PC-3 (cell line): ENCODE measurements at regions not wholly inside any gene's neighbourhood (a gene's known extent, or its start where the extent isn't known, plus 50 kb on each side); places are given as distances from the start of the nearest gene placed in this dataset.
"Not testable (repeated sequence)": the region's sequence is repeated elsewhere in the genome, so short reads cannot be mapped to it uniquely, and the experiment has no call there.

Experiments used
- ATAC-seq: fragments of 200-7000 bp; cut with Tn5 transposase; 2 replicates; pipeline ENCODE4 v1.9.1; 2020; ENCODE audit warnings: mild to moderate bottlenecking, moderate library complexity
- BruUV-seq: library from RNA; stranded (reverse); fragments of 400-500 nt; replicated peaks from 2 replicates; lab custom pipeline; 2021; lab: Mats Ljungman, UMichigan
- CTCF ChIA-PET: fragments of 300-600 bp; sonication (Branson Sonifier 250); formaldehyde crosslinking; loops from one replicate; lab custom pipeline; 2022; ENCODE audit warnings: antibody characterized with exemption; lab: Charles Lee
- POLR2A ChIA-PET: fragments of 300-600 bp; sonication (Branson Sonifier 250); formaldehyde crosslinking; loops from one replicate; lab custom pipeline; 2022; ENCODE audit warnings: antibody characterized with exemption; ENCODE audit not compliant: unreplicated experiment; lab: Charles Lee
- DNase-seq: peaks from one replicate; pipeline ENCODE4 v3.0.0-alpha.2; 2015
- H2AFZ ChIP-seq: fragments of 300-600 bp; sonication (generic); 2 replicates; pipeline ENCODE4 v1.6.0; 2016; ENCODE audit warnings: antibody characterized with exemption, low read length
- H3F3A ChIP-seq: fragments of 300-600 bp; sonication (generic); one replicate; pipeline ENCODE4 v1.6.0; 2017; ENCODE audit warnings: antibody characterized with exemption, low read length, control low read depth, mild to moderate bottlenecking; ENCODE audit not compliant: unreplicated experiment
- H3K27ac ChIP-seq: fragments of 300-600 bp; sonication (generic); 2 replicates; pipeline ENCODE4 v1.5.1; 2016; ENCODE audit warnings: mild to moderate bottlenecking, low read length
- H3K27me3 ChIP-seq: fragments of 300-600 bp; sonication (generic); 2 replicates; pipeline ENCODE4 v1.6.1; 2016; ENCODE audit warnings: low read length, mixed read lengths
- H3K36me3 ChIP-seq: fragments of 300-600 bp; sonication (generic); 2 replicates; pipeline ENCODE4 v1.6.1; 2016; ENCODE audit warnings: low read depth, mixed run types, low read length, mixed read lengths
- H3K4me1 ChIP-seq: fragments of 300-600 bp; sonication (generic); 2 replicates; pipeline ENCODE4 v1.5.1; 2016; ENCODE audit warnings: low read length; ENCODE audit not compliant: insufficient read depth
- H3K4me2 ChIP-seq: fragments of 300-600 bp; sonication (generic); 2 replicates; pipeline ENCODE4 v1.6.0; 2016; ENCODE audit warnings: low read length
- H3K4me3 ChIP-seq: fragments of 300-600 bp; sonication (generic); 2 replicates; pipeline ENCODE4 v1.5.1; 2016; ENCODE audit warnings: mild to moderate bottlenecking, low read length, mixed read lengths
- H3K79me2 ChIP-seq: fragments of 300-600 bp; sonication (generic); 2 replicates; pipeline ENCODE4 v1.6.1; 2017; ENCODE audit warnings: low read length, mixed read lengths
- H3K9ac ChIP-seq: fragments of 300-600 bp; sonication (generic); 2 replicates; pipeline ENCODE4 v1.6.0; 2016; ENCODE audit warnings: mild to moderate bottlenecking, low read length
- H3K9me2 ChIP-seq: fragments of 300-600 bp; sonication (generic); replicated peaks from 2 replicates; pipeline ENCODE4 v1.6.1; 2016; ENCODE audit warnings: mixed run types, low read length, mixed read lengths
- H3K9me3 ChIP-seq: fragments of 300-600 bp; sonication (generic); 2 replicates; pipeline ENCODE4 v1.6.1; 2016; ENCODE audit warnings: low read length, mixed read lengths
- H4K20me1 ChIP-seq: fragments of 300-600 bp; sonication (generic); 2 replicates; pipeline ENCODE4 v1.6.1; 2016; ENCODE audit warnings: low read length, mixed read lengths
- CTCF ChIP-seq: fragments of 300-600 bp; sonication (generic); conservative IDR thresholded peaks from 2 replicates; pipeline ENCODE4 v1.5.1; 2017; ENCODE audit warnings: antibody characterized with exemption, low read depth, mild to moderate bottlenecking, low read length
- EZH2 ChIP-seq: fragments of 300-600 bp; sonication (generic); IDR thresholded peaks from one replicate; pipeline ENCODE4 v1.6.1; 2017; ENCODE audit warnings: antibody characterized with exemption, mild to moderate bottlenecking, low read length; ENCODE audit not compliant: unreplicated experiment
- EZH2phosphoT487 ChIP-seq: fragments of 300-600 bp; sonication (generic); IDR thresholded peaks from 2 replicates; pipeline ENCODE4 v1.6.1; 2018; ENCODE audit warnings: mild to moderate bottlenecking, antibody characterized with exemption, low read length, borderline replicate concordance
- intact Hi-C: fragments of 100-400 bp; cut with micrococcal nuclease; formaldehyde crosslinking; loops from 2 replicates; pipeline ENCODE4 v1.9.0; 2023

GRCh38 chr5:88021141-88021540, 247.5 kb downstream of the TMEM161B start:
- H3K27ac ChIP-seq: no peak overlapping the region
- H3K9me3 ChIP-seq: no peaks in the 10 kb centered on the region
- no peak overlapping the region for H2AFZ ChIP-seq
- H3K4me3 ChIP-seq: no peak overlapping the region
- no peak overlapping the region for H3K9ac ChIP-seq
- H3K9me2 ChIP-seq: no peaks in the 10 kb centered on the region
- TF ChIP-seq CTCF: peak; percentile 15; the same call in 1 of the 2 replicates
- no peak for TF ChIP-seq EZH2
- H3K79me2 ChIP-seq: no peaks in the 10 kb centered on the region
- no peaks in the 10 kb centered on the region for H3F3A ChIP-seq
- H3K36me3 ChIP-seq: no peaks in the 10 kb centered on the region
- H3K27me3 ChIP-seq: no peaks in the 10 kb centered on the region
- H3K4me2 ChIP-seq: no peak overlapping the region
- no peaks in the 10 kb centered on the region for H4K20me1 ChIP-seq
- ChIA-PET CTCF (no interaction called here), POLR2A (no interaction called here)
- ATAC-seq: no peak
- no peaks in the 10 kb centered on the region for H3K4me1 ChIP-seq
- intact Hi-C loops: no loop called here
- DNase-seq: no peak
- BruUV-seq: no TSS peak

- H3K36me3 ChIP-seq, CTCF ChIA-PET, H3K9ac ChIP-seq, H3K4me3 ChIP-seq, H4K20me1 ChIP-seq, intact Hi-C loops, H3K27ac ChIP-seq, POLR2A ChIA-PET, H3K27me3 ChIP-seq, H3K4me2 ChIP-seq, H3F3A ChIP-seq, BruUV-seq, H2AFZ ChIP-seq, ATAC-seq, H3K9me2 ChIP-seq, DNase-seq, H3K4me1 ChIP-seq, H3K79me2 ChIP-seq, H3K9me3 ChIP-seq: not testable (repeated sequence)
Measured at GRCh38 chr5:88014984-88015383, 253.7 kb downstream of the TMEM161B start.

- no peaks in the 10 kb centered on the region for H4K20me1 ChIP-seq
- TF ChIP-seq CTCF (no peak), EZH2 (no peak), EZH2phosphoT487 (no peak)
- no peaks in the 10 kb centered on the region for H3K9me3 ChIP-seq
- no peaks in the 10 kb centered on the region for H3K79me2 ChIP-seq
- H3K4me1 ChIP-seq: no peaks in the 10 kb centered on the region
- H3K4me2 ChIP-seq: no peak overlapping the region
- no peak overlapping the region for H3K27ac ChIP-seq
- CTCF ChIA-PET: no interaction called here
- BruUV-seq: no TSS peak
- ATAC-seq (no peak), DNase-seq (no peak)
- H3F3A ChIP-seq: no peaks in the 10 kb centered on the region
- POLR2A ChIA-PET: no interaction called here
- no peak overlapping the region for H2AFZ ChIP-seq
- no peaks in the 10 kb centered on the region for H3K36me3 ChIP-seq
- H3K27me3 ChIP-seq: no peaks in the 10 kb centered on the region
- H3K4me3 ChIP-seq: no peak overlapping the region
- 0 out of 2 replicates have a peak, but pooled peaks cover 5% of the 10 kb centered on the region for H3K9me2 ChIP-seq
- intact Hi-C loops: no loop called here
- no peak overlapping the region for H3K9ac ChIP-seq
Measured at GRCh38 chr5:88000877-88001276, 267.8 kb downstream of the TMEM161B start.
